Neural progenitor cell (in vitro differentiated cells): ENCODE measurements at regions not wholly inside any gene's neighbourhood (a gene's known extent, or its start where the extent isn't known, plus 50 kb on each side); places are given as distances from the start of the nearest gene placed in this dataset.

Experiments
- EZH2 ChIP-seq: fragments of 200-600 bp; sonication (generic); IDR thresholded peaks from 2 replicates; pipeline ENCODE4 v1.6.1; 2017; ENCODE audit warnings: antibody characterized with exemption, mild to moderate bottlenecking, moderate library complexity
- TF ChIP-seq, protein P1 (sequence below): fragments of 200-600 bp; sonication (generic); IDR thresholded peaks from 2 replicates; pipeline ENCODE4 v1.5.1; 2017; ENCODE audit warnings: antibody characterized with exemption, mild to moderate bottlenecking

DNA sequence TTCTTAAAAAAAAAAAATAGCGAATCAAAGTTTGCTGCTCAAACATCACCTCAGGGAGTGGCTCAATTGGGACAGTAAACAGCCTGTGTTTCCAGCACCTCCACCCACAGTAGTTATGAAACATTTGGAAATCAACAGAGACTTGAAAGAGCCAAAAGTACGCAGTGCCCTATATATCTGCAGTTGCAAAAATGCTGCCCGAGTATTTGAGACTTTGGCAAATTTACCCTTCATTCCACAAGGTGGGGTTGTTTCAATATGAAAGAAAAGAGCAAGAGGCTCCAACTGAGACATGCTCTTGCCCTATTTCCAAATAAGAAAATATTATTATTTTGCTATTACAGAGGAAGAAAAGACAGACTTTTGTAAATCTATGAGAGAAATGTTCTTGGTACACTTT, 851.1 kb upstream of the RAG2 start:
- TF ChIP-seq, protein P1, sequence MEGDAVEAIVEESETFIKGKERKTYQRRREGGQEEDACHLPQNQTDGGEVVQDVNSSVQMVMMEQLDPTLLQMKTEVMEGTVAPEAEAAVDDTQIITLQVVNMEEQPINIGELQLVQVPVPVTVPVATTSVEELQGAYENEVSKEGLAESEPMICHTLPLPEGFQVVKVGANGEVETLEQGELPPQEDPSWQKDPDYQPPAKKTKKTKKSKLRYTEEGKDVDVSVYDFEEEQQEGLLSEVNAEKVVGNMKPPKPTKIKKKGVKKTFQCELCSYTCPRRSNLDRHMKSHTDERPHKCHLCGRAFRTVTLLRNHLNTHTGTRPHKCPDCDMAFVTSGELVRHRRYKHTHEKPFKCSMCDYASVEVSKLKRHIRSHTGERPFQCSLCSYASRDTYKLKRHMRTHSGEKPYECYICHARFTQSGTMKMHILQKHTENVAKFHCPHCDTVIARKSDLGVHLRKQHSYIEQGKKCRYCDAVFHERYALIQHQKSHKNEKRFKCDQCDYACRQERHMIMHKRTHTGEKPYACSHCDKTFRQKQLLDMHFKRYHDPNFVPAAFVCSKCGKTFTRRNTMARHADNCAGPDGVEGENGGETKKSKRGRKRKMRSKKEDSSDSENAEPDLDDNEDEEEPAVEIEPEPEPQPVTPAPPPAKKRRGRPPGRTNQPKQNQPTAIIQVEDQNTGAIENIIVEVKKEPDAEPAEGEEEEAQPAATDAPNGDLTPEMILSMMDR, result peak; percentile 64
- no peak for TF ChIP-seq EZH2
